NCI-H2171 (cell line): ENCODE measurements at regions not wholly inside any gene's neighbourhood (a gene's known extent, or its start where the extent isn't known, plus 50 kb on each side); places are given as distances from the start of the nearest gene placed in this dataset.
"Not testable (repeated sequence)": the region's sequence is repeated elsewhere in the genome, so short reads cannot be mapped to it uniquely, and the experiment has no call there.

Experiments
- DNase-seq: peaks from one replicate; lab custom pipeline; 2025; lab: John Stamatoyannopoulos, UW

GRCh38 chr3:40753291-40753770, 228.6 kb downstream of the ZNF621 start:
- DNase-seq, result no peak

DNA sequence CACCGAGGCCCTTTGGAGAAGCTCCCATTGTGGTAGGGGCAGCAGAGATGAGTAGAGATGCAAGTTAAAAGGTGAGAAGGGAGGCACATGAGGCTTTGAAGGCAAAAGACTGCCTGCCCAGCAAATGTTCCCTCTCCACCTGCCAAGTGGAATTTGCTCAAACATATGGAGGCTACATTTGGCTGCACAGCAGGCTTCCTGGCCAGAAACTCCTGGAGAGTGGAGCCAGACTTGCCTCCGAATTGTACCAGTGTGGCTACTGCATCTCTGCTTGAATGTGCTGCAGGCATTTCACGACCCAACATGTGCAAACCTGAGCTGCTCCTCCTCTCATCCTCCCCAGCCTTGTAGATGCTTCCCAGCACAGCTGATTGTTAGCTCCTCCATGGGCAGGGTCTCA, 229.2 kb downstream of the ZNF621 start:
- DNase-seq, result no peak

- DNase-seq, result no peak
Observed at GRCh38 chr3:40754994-40755393, 230.2 kb downstream of the ZNF621 start.

GRCh38 chr3:40756500-40756899, 231.7 kb downstream of the ZNF621 start:
- no peak for DNase-seq

- not testable (repeated sequence) for DNase-seq
Observed at GRCh38 chr3:40762771-40763170, 238.0 kb downstream of the ZNF621 start.

DNA sequence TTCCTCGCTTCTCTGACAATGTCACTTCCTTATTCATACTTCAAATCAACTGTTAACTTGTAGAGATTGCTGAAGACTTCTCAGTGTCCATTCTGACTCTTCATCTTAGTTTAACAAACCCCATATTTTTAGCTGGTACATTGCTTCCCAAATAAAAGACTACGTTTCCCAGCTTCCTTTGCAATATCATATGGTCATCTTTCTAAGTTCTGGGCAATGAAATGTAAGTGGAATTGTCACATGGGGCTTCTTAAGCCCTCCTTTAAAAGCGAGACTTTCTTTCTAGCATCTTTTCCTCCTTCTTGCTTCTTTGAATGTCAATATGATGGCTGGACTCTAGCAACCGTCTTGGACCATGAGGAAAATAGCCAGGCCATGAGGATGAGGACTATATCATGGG, 239.0 kb downstream of the ZNF621 start:
- no peak for DNase-seq

- no peak for DNase-seq
Observed at GRCh38 chr3:40764747-40765146, 240.0 kb downstream of the ZNF621 start.

GRCh38 chr3:40765884-40766283, 241.1 kb downstream of the ZNF621 start:
- no peak for DNase-seq

- DNase-seq, result no peak
Observed at GRCh38 chr3:40766396-40766795, 241.6 kb downstream of the ZNF621 start.

DNA sequence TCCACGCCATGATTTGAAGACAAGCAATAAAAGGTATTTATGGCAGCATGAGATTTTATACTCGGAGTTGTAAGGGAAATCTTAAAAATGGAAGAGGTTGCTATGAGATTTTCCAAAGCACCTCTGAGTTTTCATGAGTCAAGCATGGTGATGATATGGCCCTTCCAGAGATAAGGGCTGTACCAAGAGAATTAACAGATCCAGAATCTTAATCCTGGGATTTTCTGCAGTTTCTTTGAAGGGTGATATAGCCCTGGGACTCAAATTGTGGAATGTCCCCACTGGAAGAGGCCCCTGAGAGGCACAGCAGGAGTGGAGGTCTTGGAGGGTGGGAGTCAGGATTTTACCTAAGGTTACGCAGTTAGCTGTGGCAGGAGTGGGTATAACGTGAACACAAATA, 243.3 kb downstream of the ZNF621 start:
- DNase-seq, result no peak

GRCh38 chr3:40768536-40768935, 243.8 kb downstream of the ZNF621 start:
- DNase-seq, result no peak

- no peak for DNase-seq
Observed at GRCh38 chr3:40770061-40770460, 245.3 kb downstream of the ZNF621 start.

DNA sequence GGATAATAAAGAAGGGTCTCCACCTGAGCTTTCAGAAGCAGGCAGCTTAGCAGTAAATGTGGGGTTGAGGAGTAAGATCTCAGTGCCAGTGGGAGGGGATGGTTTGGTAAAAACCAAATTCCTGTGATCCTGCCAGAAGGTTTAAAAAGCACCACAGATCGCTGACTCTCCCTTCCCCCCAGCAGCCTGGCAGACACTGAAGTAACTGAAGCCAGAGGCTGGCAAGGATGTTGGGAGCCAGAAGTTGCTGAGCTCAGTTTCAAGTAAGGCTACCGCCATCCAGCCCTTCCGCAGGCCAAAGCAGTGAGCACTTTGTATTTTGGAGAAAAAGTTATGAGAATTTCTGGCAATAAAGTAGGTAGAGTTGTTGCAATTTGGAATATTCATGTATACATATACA, 246.4 kb downstream of the ZNF621 start:
- DNase-seq, result no peak

DNA sequence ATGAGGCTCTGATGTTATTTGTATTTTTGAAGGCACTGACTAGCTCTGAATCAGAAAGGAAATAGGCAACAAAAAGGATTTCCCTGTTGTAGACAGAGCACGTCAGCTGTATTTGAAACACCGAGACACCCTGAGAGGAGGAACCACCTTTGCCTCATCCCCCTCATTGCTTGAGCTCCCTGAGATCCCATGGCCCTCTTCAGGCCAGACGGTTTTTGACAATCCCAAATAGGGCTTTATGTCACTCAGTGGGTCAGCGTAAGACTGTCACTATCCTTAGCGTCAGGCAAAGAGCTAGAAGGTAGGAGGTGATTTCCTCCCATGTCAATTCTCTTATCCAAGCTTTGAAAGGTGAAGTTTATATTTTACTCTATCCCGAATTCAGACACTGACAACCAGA, 254.3 kb downstream of the ZNF621 start:
- no peak for DNase-seq

- DNase-seq, result no peak
Observed at GRCh38 chr3:40780291-40780924, 255.6 kb downstream of the ZNF621 start.

DNA sequence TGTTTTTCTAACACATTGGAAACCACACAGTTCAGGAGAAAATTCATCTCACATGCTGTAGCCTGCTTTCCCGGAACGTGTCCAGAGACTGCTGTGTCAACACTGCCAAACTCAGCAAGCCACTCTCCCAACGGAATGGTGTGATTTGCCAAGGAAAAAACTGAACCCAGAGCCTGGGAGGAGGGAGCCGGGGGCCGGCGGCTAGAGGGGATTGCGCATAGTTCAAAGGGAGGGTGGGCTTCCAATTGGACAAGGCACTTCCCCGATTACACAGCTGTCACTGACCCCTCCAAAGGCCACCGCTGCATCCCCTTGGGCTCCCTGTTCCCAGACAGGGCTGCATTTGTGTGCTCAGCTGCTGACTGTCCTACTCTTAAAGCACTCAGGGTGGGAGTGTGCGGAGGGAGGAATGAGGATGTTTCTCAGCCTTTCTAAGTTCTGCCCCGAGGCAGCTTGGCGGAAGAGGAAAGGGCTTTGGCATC, 256.2 kb downstream of the ZNF621 start:
- no peak for DNase-seq

- no peak for DNase-seq
Observed at GRCh38 chr3:40782111-40782721, 257.5 kb downstream of the ZNF621 start.

DNA sequence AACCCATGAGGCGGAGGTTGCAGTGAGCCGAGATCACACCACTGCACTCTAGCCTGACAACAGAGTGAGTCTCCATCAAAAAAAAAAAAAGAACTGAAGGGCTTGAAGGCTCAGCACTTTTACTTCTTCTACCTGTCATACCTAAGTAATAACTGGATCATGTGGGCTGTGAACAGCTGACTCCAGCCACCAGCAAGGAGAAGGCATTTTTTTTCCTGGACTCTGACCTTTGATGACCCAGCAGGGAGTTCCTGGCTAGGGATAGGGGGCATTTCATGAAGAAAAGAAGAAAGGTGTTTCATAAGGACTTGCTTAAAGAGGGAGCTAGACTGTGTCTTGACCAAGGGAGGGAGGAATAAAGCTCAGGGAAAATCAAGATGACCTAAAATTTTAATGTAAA, 266.0 kb downstream of the ZNF621 start:
- no peak for DNase-seq

DNA sequence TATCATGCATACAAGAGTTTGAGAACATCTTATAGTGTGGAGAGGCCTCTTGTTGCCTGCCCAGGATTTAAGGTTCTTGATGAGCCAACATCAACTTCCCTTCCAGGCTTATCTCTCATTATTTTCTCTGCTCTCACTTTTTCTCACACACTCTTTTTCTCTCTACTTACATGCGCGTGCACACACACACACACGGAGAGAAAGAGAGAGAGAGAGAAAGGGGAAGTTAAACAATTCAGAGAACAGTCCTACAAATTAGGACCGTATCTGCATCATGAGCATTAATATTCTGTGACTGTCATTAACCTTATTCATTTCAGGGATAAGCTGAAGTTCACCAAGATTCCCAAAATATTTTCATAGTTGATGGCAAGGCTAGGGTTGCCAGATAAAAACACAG, 269.0 kb downstream of the ZNF621 start:
- no peak for DNase-seq

GRCh38 chr3:40800343-40800742, 275.6 kb downstream of the ZNF621 start:
- no peak for DNase-seq

- no peak for DNase-seq
Observed at GRCh38 chr3:40801284-40801741, 276.6 kb downstream of the ZNF621 start.

DNA sequence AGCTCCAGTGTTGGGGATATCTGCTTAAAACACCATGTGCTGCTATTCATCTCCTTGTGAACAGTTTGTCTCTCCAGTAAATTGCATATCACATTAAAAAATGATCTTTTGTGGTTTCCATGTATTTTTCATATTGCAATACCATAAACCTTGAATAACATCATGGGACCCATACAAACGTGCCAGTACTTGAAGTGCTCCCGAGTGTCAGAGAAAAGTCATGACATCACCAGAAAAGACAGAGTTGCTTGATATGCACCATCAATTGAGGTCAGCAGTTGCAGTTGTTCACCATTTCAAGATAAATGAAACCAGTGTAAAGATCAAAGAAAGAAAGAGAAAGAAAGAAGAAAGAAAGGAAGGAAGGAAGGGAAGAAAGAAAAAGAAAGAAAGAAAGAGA, 278.6 kb downstream of the ZNF621 start:
- DNase-seq, result no peak

GRCh38 chr3:40805456-40805855, 280.7 kb downstream of the ZNF621 start:
- DNase-seq, result no peak

DNA sequence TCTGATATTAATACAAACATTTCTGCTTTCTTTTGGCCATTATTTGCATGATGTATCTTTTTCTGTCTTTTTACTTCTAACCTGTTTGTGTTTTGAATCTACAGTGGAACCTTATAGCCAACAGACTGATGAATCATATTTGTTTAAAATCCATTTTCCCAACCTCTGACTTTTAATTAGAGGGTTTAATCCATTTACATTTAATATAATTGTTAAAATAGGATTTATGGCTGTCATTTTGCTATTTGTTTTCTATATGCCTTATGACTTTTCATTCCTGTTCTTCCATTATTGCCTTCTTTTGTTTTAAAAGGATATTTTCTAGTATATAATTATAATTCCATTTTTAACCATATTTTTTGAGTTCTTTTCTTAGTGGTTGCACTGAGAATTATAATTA, 286.1 kb downstream of the ZNF621 start:
- no peak for DNase-seq
